ENCODE measurements at regions not wholly inside any gene's neighbourhood (a gene's known extent, or its start where the extent isn't known, plus 50 kb on each side); places are given as distances from the start of the nearest gene placed in this dataset.

- BruUV-seq (replicated peaks): no TSS peak
- Mint-ChIP-seq H3K27ac (ENCODE audit: unreplicated experiment) (no peak overlapping the region), H3K27me3 (ENCODE audit: unreplicated experiment) (no peaks in the 10 kb centered on the region), H3K4me1 (ENCODE audit: low read depth, unreplicated experiment) (peaks cover 21% of the 10 kb centered on the region), H3K9me3 (ENCODE audit: low read depth, unreplicated experiment) (peaks cover 3% of the 10 kb centered on the region), H3K36me3 (ENCODE audit: insufficient read depth, unreplicated experiment) (no peaks in the 10 kb centered on the region), H3K4me3 (ENCODE audit: low read depth, unreplicated experiment) (no peak overlapping the region)
- intact Hi-C loops (cut with micrococcal nuclease; ENCODE audit: unreplicated experiment): no loop called here
- CTCF ChIA-PET: interaction anchor here (1.6 kb wide), 1 partner anchor 27 kb away, joined by 4 read pairs; no protein-coding TSS in a partner anchor
- no peak for DNase-seq
- TF ChIP-seq, protein P1, sequence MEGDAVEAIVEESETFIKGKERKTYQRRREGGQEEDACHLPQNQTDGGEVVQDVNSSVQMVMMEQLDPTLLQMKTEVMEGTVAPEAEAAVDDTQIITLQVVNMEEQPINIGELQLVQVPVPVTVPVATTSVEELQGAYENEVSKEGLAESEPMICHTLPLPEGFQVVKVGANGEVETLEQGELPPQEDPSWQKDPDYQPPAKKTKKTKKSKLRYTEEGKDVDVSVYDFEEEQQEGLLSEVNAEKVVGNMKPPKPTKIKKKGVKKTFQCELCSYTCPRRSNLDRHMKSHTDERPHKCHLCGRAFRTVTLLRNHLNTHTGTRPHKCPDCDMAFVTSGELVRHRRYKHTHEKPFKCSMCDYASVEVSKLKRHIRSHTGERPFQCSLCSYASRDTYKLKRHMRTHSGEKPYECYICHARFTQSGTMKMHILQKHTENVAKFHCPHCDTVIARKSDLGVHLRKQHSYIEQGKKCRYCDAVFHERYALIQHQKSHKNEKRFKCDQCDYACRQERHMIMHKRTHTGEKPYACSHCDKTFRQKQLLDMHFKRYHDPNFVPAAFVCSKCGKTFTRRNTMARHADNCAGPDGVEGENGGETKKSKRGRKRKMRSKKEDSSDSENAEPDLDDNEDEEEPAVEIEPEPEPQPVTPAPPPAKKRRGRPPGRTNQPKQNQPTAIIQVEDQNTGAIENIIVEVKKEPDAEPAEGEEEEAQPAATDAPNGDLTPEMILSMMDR (IDR thresholded peaks at IDR 0.05; ENCODE audit: unreplicated experiment): no peak
These were observed 803.6 kb downstream of the NR2F1-AS1 start for GRCh38 chr5:92777421-92777820.

- no TSS peak for BruUV-seq (replicated peaks)
- intact Hi-C loops (cut with micrococcal nuclease; ENCODE audit: unreplicated experiment): no loop called here
- no peak overlapping the region for H3K4me3 Mint-ChIP-seq (ENCODE audit: low read depth, unreplicated experiment)
- H3K36me3 Mint-ChIP-seq (ENCODE audit: insufficient read depth, unreplicated experiment): no peaks in the 10 kb centered on the region
- H3K27ac Mint-ChIP-seq (ENCODE audit: unreplicated experiment): no peak overlapping the region
- CTCF ChIA-PET: no interaction called here
- TF ChIP-seq, protein P1 (IDR thresholded peaks at IDR 0.05; ENCODE audit: unreplicated experiment): no peak
- H3K9me3 Mint-ChIP-seq (ENCODE audit: low read depth, unreplicated experiment): peaks cover 3% of the 10 kb centered on the region
- peaks cover 21% of the 10 kb centered on the region for H3K4me1 Mint-ChIP-seq (ENCODE audit: low read depth, unreplicated experiment)
- DNase-seq: no peak
- H3K27me3 Mint-ChIP-seq (ENCODE audit: unreplicated experiment): no peaks in the 10 kb centered on the region
These were observed 805.1 kb downstream of the NR2F1-AS1 start for GRCh38 chr5:92775711-92776615.

DNA sequence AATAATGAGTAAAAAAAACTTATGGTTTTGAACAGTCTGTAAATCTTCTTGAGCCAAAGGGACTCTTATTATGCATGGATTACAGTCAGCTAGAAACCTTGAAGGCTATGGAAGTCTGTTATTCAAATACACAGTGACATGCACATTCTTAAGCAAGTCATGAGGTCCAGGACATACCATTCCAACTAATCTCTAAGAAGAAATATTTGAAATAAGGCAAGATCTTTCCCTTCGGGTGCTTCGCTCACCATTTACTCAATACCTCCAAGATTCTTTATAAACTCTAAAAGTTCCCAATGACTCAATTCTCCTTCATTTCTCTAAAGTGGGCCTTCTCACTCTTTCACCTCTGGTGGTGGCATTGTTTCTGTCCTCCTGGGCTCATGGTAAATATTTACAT is 811.0 kb downstream of the NR2F1-AS1 start:
- no TSS peak for BruUV-seq (replicated peaks)
- Mint-ChIP-seq H3K27me3 (ENCODE audit: unreplicated experiment) (no peaks in the 10 kb centered on the region), H3K4me1 (ENCODE audit: low read depth, unreplicated experiment) (peaks cover 2% of the 10 kb centered on the region), H3K9me3 (ENCODE audit: low read depth, unreplicated experiment) (peaks cover 1% of the 10 kb centered on the region), H3K4me3 (ENCODE audit: low read depth, unreplicated experiment) (no peak overlapping the region), H3K27ac (ENCODE audit: unreplicated experiment) (no peak overlapping the region), H3K36me3 (ENCODE audit: insufficient read depth, unreplicated experiment) (no peaks in the 10 kb centered on the region)
- TF ChIP-seq, protein P1 (IDR thresholded peaks at IDR 0.05; ENCODE audit: unreplicated experiment): no peak
- CTCF ChIA-PET: no interaction called here
- intact Hi-C loops (cut with micrococcal nuclease; ENCODE audit: unreplicated experiment): no loop called here
- DNase-seq: no peak

GRCh38 chr5:92761585-92761984 is 819.4 kb downstream of the NR2F1-AS1 start:
- no peak overlapping the region for H3K27ac Mint-ChIP-seq (ENCODE audit: unreplicated experiment)
- no peaks in the 10 kb centered on the region for H3K9me3 Mint-ChIP-seq (ENCODE audit: low read depth, unreplicated experiment)
- no TSS peak for BruUV-seq (replicated peaks)
- peaks cover 22% of the 10 kb centered on the region for H3K4me1 Mint-ChIP-seq (ENCODE audit: low read depth, unreplicated experiment)
- H3K4me3 Mint-ChIP-seq (ENCODE audit: low read depth, unreplicated experiment): no peak overlapping the region
- CTCF ChIA-PET: no interaction called here
- no peaks in the 10 kb centered on the region for H3K36me3 Mint-ChIP-seq (ENCODE audit: insufficient read depth, unreplicated experiment)
- intact Hi-C loops (cut with micrococcal nuclease; ENCODE audit: unreplicated experiment): no loop called here
- H3K27me3 Mint-ChIP-seq (ENCODE audit: unreplicated experiment): no peaks in the 10 kb centered on the region
- DNase-seq: no peak
- TF ChIP-seq, protein P1 (IDR thresholded peaks at IDR 0.05; ENCODE audit: unreplicated experiment): no peak
